SK-N-SH treated with all-trans-retinoic acid at 6 μM for 48 hours (cell line): ENCODE measurements at regions not wholly inside any gene's neighbourhood (a gene's known extent, or its start where the extent isn't known, plus 50 kb on each side); places are given as distances from the start of the nearest gene placed in this dataset.
"Not testable (repeated sequence)": the region's sequence is repeated elsewhere in the genome, so short reads cannot be mapped to it uniquely, and the experiment has no call there.

Experiments
- ATAC-seq: fragments of 200-7000 bp; cut with Tn5 transposase; 3 replicates; pipeline ENCODE4 v1.9.1; 2020; ENCODE audit warnings: mild to moderate bottlenecking, moderate library complexity
- ARNTL ChIP-seq: fragments of 450-650 bp; formaldehyde crosslinking; IDR thresholded peaks from 2 replicates; pipeline ENCODE4 v1.5.0; 2020; ENCODE audit warnings: low read depth, mild to moderate bottlenecking, moderate library complexity, borderline replicate concordance
- BACH2 ChIP-seq: fragments of 250-450 bp; sonication (Bioruptor Pico); IDR thresholded peaks from 2 replicates; pipeline ENCODE4 v1.9.0; 2021; ENCODE audit warnings: mild to moderate bottlenecking, borderline replicate concordance
- CREB5 ChIP-seq: fragments of 250-450 bp; sonication (Bioruptor Pico); IDR thresholded peaks from 2 replicates; pipeline ENCODE4 v1.5.1; 2020; ENCODE audit warnings: low read depth, mild to moderate bottlenecking, moderate library complexity
- ISL1 ChIP-seq: fragments of 250-450 bp; sonication (Bioruptor Pico); IDR thresholded peaks from 2 replicates; pipeline ENCODE4 v2.1.2; 2022; ENCODE audit warnings: mild to moderate bottlenecking, moderate library complexity
- OSR1 ChIP-seq: fragments of 250-450 bp; sonication (Bioruptor Pico); IDR thresholded peaks from 2 replicates; pipeline ENCODE4 v1.8.0; 2022; ENCODE audit warnings: moderate library complexity, mild to moderate bottlenecking, inconsistent platforms
- PPARA ChIP-seq: fragments of 250-450 bp; sonication (Bioruptor Pico); IDR thresholded peaks from 2 replicates; pipeline ENCODE4 v1.5.0; 2020; ENCODE audit warnings: mild to moderate bottlenecking, borderline replicate concordance
- RARB ChIP-seq: fragments of 250-450 bp; sonication (Bioruptor Pico); IDR thresholded peaks from 2 replicates; pipeline ENCODE4 v1.8.0; 2021; ENCODE audit warnings: mild to moderate bottlenecking, moderate library complexity
- SNAI2 ChIP-seq: fragments of 250-450 bp; sonication (Bioruptor Pico); IDR thresholded peaks from 2 replicates; pipeline ENCODE4 v1.5.0; 2020; ENCODE audit warnings: mild to moderate bottlenecking, moderate library complexity
- ZC3H10 ChIP-seq: fragments of 250-450 bp; sonication (Bioruptor Pico); IDR thresholded peaks from 2 replicates; pipeline ENCODE4 v1.5.1; 2021; ENCODE audit warnings: mild to moderate bottlenecking, moderate library complexity
- ZFP3 ChIP-seq: fragments of 250-450 bp; sonication (Bioruptor Pico); IDR thresholded peaks from 2 replicates; pipeline ENCODE4 v1.5.0; 2020; ENCODE audit warnings: mild to moderate bottlenecking, moderate library complexity
- ZFP30 ChIP-seq: fragments of 450-650 bp; formaldehyde crosslinking; IDR thresholded peaks from 2 replicates; pipeline ENCODE4 v1.5.0; 2022; ENCODE audit warnings: mild to moderate bottlenecking, moderate library complexity
- ZNF70 ChIP-seq: fragments of 450-650 bp; formaldehyde crosslinking; IDR thresholded peaks from 2 replicates; pipeline ENCODE4 v1.5.0; 2020; ENCODE audit warnings: mild to moderate bottlenecking, moderate library complexity
- ZNF8 ChIP-seq: fragments of 450-650 bp; formaldehyde crosslinking; IDR thresholded peaks from 2 replicates; pipeline ENCODE4 v1.5.0; 2020; ENCODE audit warnings: mild to moderate bottlenecking, moderate library complexity

DNA sequence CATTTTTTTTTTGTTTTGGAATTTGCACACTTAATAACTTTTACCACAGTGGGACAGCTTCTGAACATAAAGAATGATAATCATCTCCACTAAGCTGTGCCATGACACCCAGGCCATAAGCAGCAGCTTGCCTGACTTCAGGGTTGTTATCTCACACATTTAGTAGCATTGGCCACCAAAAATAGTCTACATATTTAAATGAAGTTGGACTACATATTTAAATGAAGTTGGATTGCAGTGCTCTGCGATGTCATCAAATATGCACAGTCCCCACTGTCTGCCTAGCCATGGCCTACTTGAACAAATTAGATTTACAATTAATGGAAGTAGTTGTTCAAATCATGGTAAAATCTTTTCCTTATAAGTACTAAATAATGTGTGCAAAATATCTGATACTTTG, 101.0 kb downstream of the KLRB1 start (continued):
- TF ChIP-seq RARB (no peak), ZNF70 (no peak), ZC3H10 (CRISPR knock-in tag) (no peak), CREB5 (CRISPR knock-in tag) (no peak), PPARA (CRISPR knock-in tag) (no peak), BACH2 (CRISPR knock-in tag) (no peak), OSR1 (CRISPR knock-in tag) (no peak), SNAI2 (CRISPR knock-in tag) (no peak), ZNF8 (CRISPR knock-in tag) (no peak), ZFP3 (CRISPR knock-in tag) (no peak), ARNTL (CRISPR knock-in tag) (no peak), ZFP30 (CRISPR knock-in tag) (no peak)
- TF ChIP-seq, all 23 proteins: peak for 0

DNA sequence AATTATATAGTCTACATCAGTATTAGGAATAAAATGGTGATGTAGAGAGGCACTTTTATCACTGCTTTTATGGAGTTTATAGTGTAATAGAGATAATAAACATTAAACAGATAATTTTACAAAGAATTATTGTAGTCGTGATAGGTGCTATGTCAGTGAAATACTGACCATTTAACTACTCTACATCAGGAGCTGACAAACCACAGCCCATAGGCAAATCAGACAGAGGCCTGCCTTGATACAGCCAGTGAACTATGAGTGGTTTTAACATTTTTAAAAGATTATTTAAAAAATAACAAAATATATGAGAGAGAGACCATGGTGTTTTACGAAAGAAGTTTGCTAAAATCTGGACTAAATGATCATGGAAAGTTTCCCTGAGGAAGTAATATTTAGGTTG, 104.3 kb downstream of the KLRB1 start:
- not testable (repeated sequence) for ATAC-seq

- not testable (repeated sequence) for ATAC-seq
Measured at GRCh38 chr12:9502845-9503244, 104.9 kb downstream of the KLRB1 start.

GRCh38 chr12:9493325-9493724, 114.4 kb downstream of the KLRB1 start:
- not testable (repeated sequence) for ATAC-seq

DNA sequence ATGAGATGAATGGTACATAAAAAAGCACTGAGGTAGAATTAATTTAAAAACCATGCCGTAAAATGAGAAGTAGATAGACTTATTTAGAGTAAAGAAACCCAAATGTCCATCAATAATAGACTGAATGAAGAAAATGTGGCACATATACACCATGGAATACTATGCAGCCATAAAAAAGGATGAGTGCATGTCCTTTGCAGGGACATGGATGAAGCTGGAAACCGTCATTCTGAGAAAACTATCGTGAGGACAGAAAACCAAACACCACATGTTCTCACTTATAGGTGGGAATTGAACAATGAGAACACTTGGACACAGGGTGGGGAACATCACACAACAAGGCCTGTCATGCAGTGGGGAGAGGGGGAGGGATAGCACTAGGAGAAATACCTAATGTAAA, 126.4 kb downstream of the KLRB1 start:
- not testable (repeated sequence) for ATAC-seq

DNA sequence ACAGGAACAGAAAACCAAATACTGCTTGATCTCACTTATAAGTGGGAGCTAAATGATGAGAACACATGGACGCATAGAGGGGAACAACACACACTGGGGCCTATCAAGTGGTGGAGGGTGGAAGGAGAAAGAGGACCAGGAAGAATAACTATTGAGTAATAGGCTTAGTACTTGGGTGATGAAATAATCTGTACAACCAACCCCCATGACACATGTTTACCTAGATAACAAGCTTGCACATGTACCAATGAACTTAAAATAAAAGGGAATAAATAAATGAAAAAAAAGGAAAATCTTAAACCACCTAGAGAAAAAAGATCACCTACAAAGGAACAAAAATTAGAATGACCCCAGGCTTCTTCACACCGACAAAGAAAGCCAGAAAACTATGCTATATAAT, 133.5 kb downstream of the KLRB1 start:
- ATAC-seq, result not testable (repeated sequence)

GRCh38 chr12:9473638-9474037, 134.1 kb downstream of the KLRB1 start:
- not testable (repeated sequence) for ATAC-seq

DNA sequence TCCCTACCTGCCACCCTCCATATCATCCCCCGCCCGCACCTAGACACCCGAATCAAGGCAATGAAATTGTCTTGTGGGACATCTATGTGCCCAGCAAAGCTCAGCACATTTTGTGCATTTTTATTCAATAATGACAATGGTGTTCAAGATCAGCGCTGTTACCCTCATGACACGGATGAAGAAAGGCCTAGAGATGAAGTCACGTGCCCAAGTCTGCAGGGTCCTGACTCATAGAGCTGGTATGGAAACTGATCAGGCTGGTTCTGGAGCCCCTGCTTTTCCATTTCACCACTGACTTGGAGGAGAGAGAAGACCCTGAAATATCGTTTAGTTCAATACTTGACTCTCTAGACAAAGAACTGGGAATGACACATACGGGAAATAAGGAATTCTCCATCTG, 136.2 kb downstream of the KLRB1 start:
- not testable (repeated sequence) for ATAC-seq

- ATAC-seq, result not testable (repeated sequence)
Measured at GRCh38 chr12:9470367-9470766, 137.3 kb downstream of the KLRB1 start.

GRCh38 chr12:9469956-9470355, 137.8 kb downstream of the KLRB1 start:
- ATAC-seq, result not testable (repeated sequence)

DNA sequence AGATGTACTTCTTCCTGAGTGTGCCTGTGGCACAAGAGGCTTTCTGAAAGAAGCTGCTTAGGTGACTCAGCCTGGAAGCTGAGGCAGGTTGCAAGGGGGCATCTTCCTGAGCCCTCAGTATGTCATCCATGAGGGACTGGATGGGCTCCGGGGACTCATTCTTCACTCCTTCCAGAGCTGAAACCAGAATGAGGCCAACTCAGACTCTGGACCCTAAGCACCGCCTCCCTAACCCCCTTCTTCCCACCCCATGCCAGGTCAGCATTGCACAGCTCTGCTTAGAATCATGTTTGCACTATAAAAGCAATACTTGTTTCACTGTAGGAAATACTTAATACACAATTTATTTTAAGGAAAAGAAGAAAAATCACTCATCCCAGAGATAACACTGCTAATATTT, 138.3 kb downstream of the KLRB1 start:
- peak; percentile 68 for ATAC-seq

- peak; percentile 51; the same call in 1 of the 3 replicates for ATAC-seq
Measured at GRCh38 chr12:9468998-9469397, 138.7 kb downstream of the KLRB1 start.

DNA sequence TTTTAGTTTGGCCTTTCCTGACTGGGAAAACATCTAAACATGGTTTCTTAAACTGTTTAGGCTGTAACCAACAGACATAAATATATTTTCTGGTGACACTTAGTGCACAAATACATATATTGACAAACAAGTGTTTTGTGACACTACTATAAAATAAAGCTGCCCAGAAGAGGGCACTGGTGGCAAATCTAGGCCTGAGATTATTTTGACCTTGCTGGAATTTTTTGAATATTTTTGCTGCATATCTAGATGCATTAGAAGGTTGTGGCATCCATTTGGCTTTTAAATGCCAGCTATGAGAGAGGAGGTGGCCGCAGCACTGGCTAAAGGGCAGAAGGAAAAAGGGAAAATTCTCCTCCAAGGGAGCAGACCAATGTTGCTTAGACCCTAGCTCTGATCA, 139.6 kb downstream of the KLRB1 start:
- ATAC-seq, result peak; percentile 61

- TF ChIP-seq PPARA (CRISPR knock-in tag), result no peak
- no peak for TF ChIP-seq ISL1
- TF ChIP-seq, all 23 proteins: peak for 0
- no peak for ATAC-seq
Measured at GRCh38 chr12:9464408-9464807, 143.3 kb downstream of the KLRB1 start.

DNA sequence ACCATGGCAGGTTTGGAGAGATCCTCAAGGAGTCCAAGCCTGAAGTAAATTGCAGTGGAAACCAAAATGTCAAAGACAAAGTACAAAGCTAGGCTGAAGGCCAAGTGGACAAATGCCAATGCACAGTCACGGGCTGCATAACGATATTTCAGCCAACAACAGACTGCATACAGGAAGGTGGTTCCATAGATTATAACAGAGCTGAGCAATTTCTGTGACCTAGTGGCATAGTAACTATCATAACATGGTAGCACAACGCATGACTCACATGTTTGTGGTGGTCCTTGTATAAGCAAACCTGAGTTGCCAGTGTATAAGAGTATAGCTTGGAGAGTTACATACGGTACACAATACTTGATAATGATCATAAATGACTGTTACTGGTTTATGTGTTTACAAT, 152.2 kb downstream of the KLRB1 start:
- peak; percentile 33; the same call in 1 of the 3 replicates for ATAC-seq

DNA sequence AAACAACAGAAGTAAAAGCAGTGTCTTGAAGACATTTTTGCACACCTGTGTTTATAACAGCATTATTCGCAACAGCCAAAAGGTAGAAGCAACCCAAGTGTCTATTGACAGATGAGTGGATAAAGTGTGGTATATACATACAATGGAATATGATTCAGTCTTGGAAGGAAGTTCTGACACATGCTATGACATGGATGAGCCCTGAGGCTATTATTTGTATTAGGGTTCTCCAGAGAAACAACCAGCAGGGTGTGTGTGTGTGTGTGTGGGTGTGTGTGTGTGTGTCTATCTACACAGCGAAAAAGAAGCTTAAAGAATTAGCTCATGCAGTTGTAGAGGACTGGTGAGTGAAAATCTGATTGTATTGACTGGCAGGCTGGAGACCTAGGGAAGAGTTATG, 153.7 kb downstream of the KLRB1 start:
- ATAC-seq, result not testable (repeated sequence)

GRCh38 chr12:9450127-9450567, 157.6 kb downstream of the KLRB1 start:
- not testable (repeated sequence) for ATAC-seq

- ATAC-seq, result not testable (repeated sequence)
Measured at GRCh38 chr12:9449657-9450126, 158.0 kb downstream of the KLRB1 start.
